HT1080 (cell line): ENCODE measurements at regions not wholly inside any gene's neighbourhood (a gene's known extent, or its start where the extent isn't known, plus 50 kb on each side); places are given as distances from the start of the nearest gene placed in this dataset.
"Not testable (repeated sequence)": the region's sequence is repeated elsewhere in the genome, so short reads cannot be mapped to it uniquely, and the experiment has no call there.

Experiments
- DNase-seq: peaks from one replicate; pipeline ENCODE4 v3.0.0-alpha.2; 2015; ENCODE audit warnings: low read depth

DNA sequence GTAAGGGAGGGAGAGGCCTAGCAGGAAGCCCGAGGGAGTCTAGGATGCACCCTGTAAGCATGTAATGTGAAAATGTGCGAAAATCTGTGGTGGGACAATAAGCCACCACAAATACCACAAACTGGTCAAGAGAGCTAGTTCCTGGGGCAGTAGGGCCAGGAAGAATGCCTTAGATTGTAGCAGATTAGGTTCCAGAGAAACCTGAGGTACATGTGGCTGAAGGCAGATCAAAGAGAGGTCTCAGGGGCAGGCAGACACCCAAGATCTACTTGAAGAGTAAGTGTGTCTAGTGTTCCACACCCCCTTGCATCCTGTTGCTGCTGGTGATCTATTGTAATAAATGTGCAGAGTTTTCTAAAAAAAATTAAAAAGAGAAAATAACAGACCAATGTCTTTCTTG is 1677.3 kb upstream of the CDH6 start:
- DNase-seq: no peak

DNA sequence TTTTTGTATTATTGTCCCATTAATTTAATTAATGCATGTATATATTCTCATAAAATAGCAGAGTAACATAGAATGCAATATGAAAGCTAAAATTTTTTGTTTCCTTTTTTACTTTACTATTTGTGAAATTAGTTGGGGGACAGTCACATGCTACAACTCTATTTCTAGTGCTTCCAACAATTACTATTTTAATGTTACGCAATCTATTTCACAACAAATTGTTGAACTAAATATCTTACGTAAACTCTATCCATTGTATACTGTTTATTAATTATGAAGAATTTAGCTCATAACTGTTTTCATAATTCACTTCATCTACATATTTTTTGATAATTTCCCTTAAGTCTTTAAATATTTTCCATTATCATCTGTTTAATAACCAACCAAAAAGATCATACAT is 1685.4 kb upstream of the CDH6 start:
- DNase-seq: no peak

DNA sequence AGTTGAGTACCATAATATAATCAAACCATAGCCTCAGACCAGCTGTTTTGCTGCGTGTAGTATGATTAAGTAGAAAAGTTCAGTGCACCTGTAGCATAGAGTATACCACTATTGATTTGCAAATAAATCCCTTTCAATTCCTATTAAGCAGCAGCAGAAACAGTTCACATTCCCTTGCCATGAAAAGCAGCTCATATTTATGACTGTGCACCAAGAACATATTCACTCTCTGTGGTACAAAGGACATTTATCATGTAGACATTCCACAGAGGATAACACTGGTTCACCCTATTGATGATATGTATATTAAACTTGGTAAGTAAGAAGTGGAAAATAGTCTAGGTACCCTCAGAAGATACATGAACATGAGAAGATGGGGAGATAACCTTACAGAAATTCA is 1689.1 kb upstream of the CDH6 start:
- no peak for DNase-seq

GRCh38 chr5:29498860-29499259 is 1694.6 kb upstream of the CDH6 start:
- DNase-seq: no peak

DNA sequence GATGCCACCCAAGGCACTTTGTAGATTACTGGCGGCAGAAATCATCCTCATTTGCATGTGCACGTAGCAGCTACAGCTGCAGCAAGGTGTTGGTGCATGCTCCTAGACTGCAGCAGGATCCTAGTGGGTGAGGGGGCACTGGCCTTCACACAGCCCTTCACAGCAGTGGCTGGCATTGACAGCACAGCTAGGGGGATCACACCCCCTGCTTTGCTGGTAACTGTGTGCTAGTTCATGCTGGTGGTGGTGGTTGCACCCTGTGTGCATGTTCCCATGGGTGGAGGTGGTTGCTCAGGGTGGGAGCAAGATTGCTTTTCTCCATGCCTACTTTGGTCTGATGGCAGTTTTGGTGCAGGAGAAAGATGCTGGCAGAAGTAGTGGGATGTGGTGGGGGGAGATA is 1695.1 kb upstream of the CDH6 start:
- DNase-seq: no peak

GRCh38 chr5:29485333-29485732 is 1708.2 kb upstream of the CDH6 start:
- no peak for DNase-seq

DNA sequence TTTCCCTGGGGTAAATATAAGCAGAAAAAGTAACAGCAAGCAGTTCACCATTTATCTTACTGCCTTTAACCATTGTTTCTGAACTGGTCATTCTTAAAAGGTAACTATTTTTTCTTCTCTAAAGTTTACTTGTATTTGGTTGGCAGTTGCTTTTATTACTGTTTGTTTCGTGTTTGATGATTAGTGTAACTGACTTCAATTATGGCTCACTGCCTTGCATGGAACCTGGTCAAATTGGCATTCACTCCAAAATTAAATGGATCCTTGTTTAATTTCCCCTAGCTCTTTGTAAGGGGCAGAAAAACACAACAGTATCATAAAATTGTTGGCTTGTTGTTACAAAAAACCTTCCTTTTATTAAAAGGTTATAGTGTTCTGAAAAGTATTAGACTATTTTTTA is 1723.9 kb upstream of the CDH6 start:
- no peak for DNase-seq

DNA sequence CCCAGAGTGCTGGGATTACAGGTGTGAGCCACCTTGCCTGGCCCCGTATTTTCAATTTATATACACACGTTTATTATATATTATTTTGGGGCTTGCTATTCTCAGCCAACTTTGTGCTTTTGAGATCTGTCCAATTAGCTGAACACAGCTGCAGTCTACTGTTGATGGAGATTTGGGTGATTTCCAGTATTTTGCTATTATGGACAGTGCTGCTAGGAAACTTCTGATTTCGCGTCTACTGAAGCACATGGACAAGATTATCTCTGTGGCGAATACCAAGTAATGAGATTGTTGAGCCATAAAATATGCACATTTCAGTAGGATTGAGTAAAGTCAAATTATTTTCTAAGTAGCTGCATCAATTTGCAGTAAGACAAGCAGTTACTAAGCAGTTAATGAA is 1731.2 kb upstream of the CDH6 start:
- no peak for DNase-seq

GRCh38 chr5:29460971-29461559 is 1732.4 kb upstream of the CDH6 start:
- no peak for DNase-seq

GRCh38 chr5:29451004-29451403 is 1742.5 kb upstream of the CDH6 start:
- DNase-seq: not testable (repeated sequence)

DNA sequence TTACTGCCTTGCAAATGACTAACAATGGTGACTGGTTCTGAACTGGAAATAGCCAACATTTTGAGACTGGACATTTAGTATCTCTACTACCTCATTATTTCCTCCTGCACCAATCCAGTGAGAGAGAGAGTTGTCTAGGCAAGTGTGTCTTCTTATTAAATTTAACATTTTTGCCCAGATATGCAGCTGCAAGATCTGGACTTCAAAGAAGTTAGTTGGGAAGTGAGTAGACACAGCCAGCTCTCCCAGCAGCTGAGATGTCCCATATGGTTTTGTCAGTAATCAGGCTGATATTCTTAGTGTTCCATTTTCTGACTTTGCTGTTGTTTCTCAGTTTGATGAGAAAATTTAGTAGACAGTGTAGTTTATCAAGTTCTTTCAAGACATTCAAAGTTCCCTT is 1778.8 kb upstream of the CDH6 start:
- DNase-seq: no peak

DNA sequence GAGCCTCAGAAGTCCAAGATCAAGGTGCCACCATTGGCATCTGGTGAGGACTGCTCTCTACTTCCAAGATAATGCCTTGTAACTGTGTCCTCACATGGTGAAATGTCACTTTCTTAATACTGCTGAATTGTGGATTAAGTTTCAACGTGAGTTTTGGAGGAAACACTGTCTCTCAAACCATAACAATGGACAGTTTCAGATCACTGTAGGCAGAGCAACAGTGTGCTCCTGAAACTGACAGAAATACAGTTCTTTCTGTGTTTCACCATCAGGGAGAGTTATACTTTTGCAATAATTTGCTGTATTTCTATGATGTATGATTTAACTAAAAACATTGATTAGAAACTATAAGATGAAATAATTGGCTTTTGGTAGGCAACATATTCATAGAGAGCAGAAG is 1780.5 kb upstream of the CDH6 start:
- DNase-seq: no peak

DNA sequence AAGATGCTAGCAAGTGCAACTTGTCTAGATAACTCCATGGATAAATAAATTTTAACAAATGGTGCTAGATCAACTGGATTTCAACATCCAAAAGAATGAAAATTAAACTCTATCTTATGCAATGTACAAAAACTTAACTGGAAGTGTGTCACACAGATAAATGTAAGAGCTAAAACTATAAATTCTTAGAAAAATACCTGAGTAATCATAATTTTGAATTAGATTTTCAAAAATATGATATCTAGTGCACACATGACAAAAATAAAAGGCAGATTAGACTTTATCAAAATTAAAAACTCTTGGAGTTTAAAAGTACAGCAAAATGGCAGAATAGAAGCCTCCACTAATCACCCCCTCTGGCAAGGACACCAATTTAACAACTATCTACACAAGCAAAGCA is 1791.2 kb upstream of the CDH6 start:
- DNase-seq: no peak

GRCh38 chr5:29389993-29390392 is 1803.5 kb upstream of the CDH6 start:
- no peak for DNase-seq

DNA sequence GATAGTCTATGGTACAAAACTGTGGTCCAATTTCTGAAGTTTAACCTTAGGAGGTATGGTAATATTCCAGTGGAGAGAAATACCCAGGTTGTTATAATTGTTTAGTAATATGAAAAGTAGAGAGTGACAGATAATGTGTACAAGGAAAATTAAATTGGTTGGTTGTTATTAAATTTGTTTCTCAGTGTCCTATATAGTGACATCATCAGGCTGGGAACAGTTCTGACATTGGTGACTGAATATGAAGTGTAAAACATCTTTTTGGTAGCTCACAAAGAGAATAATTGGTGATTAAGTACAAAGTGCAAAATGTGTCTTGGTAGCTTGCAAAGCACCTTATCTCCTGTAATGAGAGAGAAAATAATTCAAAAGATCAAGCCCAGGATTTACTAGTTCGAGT is 1806.1 kb upstream of the CDH6 start:
- no peak for DNase-seq

- peak; percentile 82 for DNase-seq
These were observed 1810.7 kb upstream of the CDH6 start for GRCh38 chr5:29382780-29383179.

GRCh38 chr5:29380029-29380428 is 1813.5 kb upstream of the CDH6 start:
- no peak for DNase-seq

DNA sequence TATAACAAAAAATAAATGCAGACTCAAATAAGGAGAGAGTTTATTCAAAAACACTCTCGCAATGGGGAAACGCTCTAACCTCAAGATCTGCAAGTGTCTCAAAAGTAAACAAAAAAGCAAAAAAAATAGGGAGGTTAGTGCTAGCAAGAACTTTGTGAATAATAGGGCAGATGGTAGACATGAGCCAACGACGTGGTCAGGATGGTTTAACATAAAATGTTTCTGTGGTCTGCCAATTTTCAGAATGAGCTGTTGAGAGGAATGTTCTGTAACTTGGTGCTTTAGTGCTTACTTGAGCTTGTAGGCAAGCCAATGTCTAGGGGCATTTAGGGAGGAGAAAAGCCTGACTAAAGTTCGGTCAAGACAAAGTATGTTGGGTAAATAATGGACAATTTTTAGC is 1813.9 kb upstream of the CDH6 start:
- peak; percentile 29 for DNase-seq

DNA sequence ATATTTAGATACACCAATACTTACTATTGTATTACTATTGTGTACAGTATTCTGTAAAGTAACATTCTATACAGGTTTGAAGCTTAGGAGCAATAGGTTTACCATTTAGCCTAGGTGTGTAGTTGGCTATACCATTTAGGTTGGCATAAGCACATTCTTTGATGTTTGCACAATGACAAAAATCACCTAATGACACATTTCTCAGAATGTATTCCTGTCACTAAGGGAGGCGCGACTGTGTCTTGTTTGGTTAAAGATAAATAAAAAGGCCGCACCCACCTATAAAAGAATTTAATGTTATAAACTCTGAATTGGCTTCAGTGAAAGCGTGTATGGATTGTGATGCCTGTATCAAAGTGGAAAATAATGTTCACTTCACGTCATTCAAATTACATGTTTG is 1815.4 kb upstream of the CDH6 start:
- no peak for DNase-seq

DNA sequence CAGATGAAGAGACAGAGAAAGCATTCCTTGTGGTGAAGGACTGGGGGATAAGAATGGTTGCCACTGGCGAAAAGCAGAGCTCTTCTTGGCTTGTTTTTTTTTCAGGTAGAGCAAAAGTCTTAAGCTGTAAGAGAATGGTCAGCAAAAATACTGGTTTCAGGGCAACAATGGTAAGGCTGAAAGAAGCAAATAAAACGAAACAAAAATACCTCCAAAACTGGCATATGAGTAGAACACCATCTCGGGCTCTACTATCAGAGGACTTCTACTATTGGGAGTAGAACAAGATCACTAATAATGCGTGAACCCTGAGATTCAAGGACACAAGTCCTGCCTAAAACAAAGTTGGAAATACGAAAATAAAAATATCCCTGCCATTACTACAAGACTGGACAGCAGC is 1823.2 kb upstream of the CDH6 start:
- DNase-seq: no peak

GRCh38 chr5:29367176-29367833 is 1826.2 kb upstream of the CDH6 start:
- peak; percentile 38 for DNase-seq

- no peak for DNase-seq
These were observed 1842.3 kb upstream of the CDH6 start for GRCh38 chr5:29351170-29351569.

- DNase-seq: no peak
These were observed 1856.5 kb upstream of the CDH6 start for GRCh38 chr5:29337030-29337429.

- no peak for DNase-seq
These were observed 1871.9 kb upstream of the CDH6 start for GRCh38 chr5:29321591-29321990.
